Heart right ventricle (tissue), 16 donors: ENCODE measurements at regions not wholly inside any gene's neighbourhood (a gene's known extent, or its start where the extent isn't known, plus 50 kb on each side); places are given as distances from the start of the nearest gene placed in this dataset.
"Not testable (repeated sequence)": the region's sequence is repeated elsewhere in the genome, so short reads cannot be mapped to it uniquely, and the experiment has no call there.

ENCODE experiments used
- ATAC-seq, 8 donors: fragments of 200-7000 bp; cut with Tn5 transposase; one replicate each; pipeline ENCODE4 v1.9.1; 2020; ENCODE audit warnings: mild to moderate bottlenecking in 8 of 8, moderate library complexity in 8 of 8, moderate number of reproducible peaks in 1 of 8
- DNase-seq, 2 donors: peaks; one replicate each; pipeline ENCODE4 v3.0.0-alpha.2; 2020
- H3K27ac ChIP-seq, 10 donors: fragments of 200-600 bp; sonication (generic) in 2 of 10; one replicate each; pipeline versions ENCODE4 v1.5.0 to v1.8.0; 2020 to 2022; ENCODE audit warnings: mild to moderate bottlenecking in 3 of 10
- H3K27me3 ChIP-seq, 7 donors: fragments of 200-600 bp; one replicate each; pipeline ENCODE4 v1.8.0; 2021 to 2022; ENCODE audit warnings: mild to moderate bottlenecking in 2 of 7
- H3K36me3 ChIP-seq, 9 donors: fragments of 200-600 bp; sonication (generic) in 1 of 9; one replicate each; pipeline versions ENCODE4 v1.5.0 to v1.8.0; 2020 to 2022; ENCODE audit warnings: mild to moderate bottlenecking in 2 of 9
- H3K4me1 ChIP-seq, 9 donors: fragments of 200-600 bp; sonication (generic) in 1 of 9; one replicate each; pipeline versions ENCODE4 v1.5.0 to v1.8.0; 2020 to 2022; ENCODE audit warnings: mild to moderate bottlenecking in 4 of 9
- H3K4me3 ChIP-seq, 10 donors: fragments of 200-600 bp; sonication (generic) in 2 of 10; one replicate each; pipeline versions ENCODE4 v1.5.0 to v1.8.0; 2020 to 2022; ENCODE audit warnings: mild to moderate bottlenecking in 7 of 10, moderate library complexity in 2 of 10
- H3K9me3 ChIP-seq, 11 donors: fragments of 200-600 bp in 10 of 11; sonication (generic) in 2 of 11; one replicate each; pipeline versions ENCODE4 v1.5.0 to v1.8.0; 2013 to 2022; ENCODE audit warnings: mild to moderate bottlenecking in 2 of 11, control low read depth in 1 of 11, moderate library complexity in 1 of 11
- WGBS, 2 donors: extraction: QIAGEN DNeasy Blood & Tissue Kit; methylation state at CpG; one replicate each; pipeline ENCODE4 v1.1.7; 2013; ENCODE audit warnings: inconsistent platforms in 1 of 2; 5-methylcytosine and 5-hydroxymethylcytosine counted together
- intact Hi-C, 10 donors: fragments of 100-400 bp; cut with DNase I; formaldehyde crosslinking; loops; one replicate each; pipeline versions ENCODE4 v1.11.1 to v1.14.2; 2022
- TF ChIP-seq, protein P1 (sequence below), 9 donors: fragments of 200-600 bp; sonication (generic) in 2 of 9; IDR thresholded peaks; one replicate each; pipeline versions ENCODE4 v1.5.0 to v1.8.0; 2021 to 2022; ENCODE audit warnings: antibody characterized with exemption in 9 of 9, mild to moderate bottlenecking in 5 of 9, moderate library complexity in 1 of 9
- donor health status: Arrhythmogenic right ventricular cardiomyopathy.
- donor health status: ischemic (EF 13 %, LVEDD 7.1; RV severe dilation, severe dysfunction).
- donor health status: healthy with polysubstance abuse.
- donor health status: DM: no; HTN: yes; CAD: no.
- donor health status: DM: no; HTN: no; CAD: no.
- donor health status: ischemic (EF 25% LVEDD 6.9; RV normal size, moderate dysfunction).
- donor health status: ischemic (EF 25% LVEDD 5.7; RV mildly dilated, moderate dysfunction).
- donor health status: healthy.
- donor health status: DM: yes; HTN: yes; CAD: no.
- donor health status: Ischemic cardiomyopathy.
- donor health status: ischemic (EF 35%, LVEDD 5.7; RV mildly dilated, moderate dysfunction).
- donor health status: nonischemic (EF 11% LVEDD 7.7; RV severe dilation, severe dysfunction).
- donor health status: DM: yes; HTN: yes; CAD: no.
- donor health status: PGD.
- donor health status: ischemic (EF 29% LVEDD 5.4; RV normal size, mild dysfunction).
- donor health status: nonischemic (EF 23%, LVEDD 6.1; RV moderate dilation, normal function).

DNA sequence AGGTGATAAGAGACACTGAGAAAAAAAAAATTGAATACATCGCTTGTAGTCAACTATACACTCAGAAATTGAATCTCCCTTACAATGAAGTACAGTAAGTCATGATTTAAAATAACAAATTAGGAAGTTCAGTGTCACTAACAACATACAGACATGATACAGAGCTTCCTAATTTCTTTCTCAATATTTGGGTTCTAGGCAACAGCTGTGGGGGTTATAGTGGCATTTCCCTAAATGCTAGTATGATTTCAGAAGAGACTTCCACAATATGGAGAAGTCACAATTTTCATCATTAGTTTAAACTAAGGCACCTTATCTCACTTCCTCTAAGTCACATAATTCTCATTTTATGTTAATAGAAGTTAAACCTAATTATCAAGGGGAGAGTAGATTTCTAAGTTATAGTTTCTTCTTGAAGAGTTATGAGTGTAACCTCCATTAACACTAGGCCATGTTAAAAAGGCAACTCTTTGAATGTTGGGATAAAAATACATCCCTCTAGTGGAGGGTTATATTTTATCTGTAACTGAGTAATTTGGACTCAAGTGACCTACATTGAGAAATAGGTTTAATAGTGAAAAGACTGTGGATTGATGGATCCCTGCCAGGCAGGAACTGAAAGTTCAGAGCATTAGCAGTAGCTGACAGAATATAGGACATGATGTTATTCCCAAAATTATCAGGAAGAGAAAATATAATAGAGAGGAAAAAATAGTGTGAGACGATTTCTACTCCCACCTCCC lies 286.0 kb upstream of the SUCLG2 start:
- intact Hi-C loops, result no loop called here
- H3K4me1 ChIP-seq, result peaks cover 0 to 15% (median 0%) of the 10 kb centered on the region in 9 donors
- DNase-seq (peak in 1 of 2 donors; percentile 38), ATAC-seq (peak in 3 of 8 donors; percentile 38 to 74 (median 65))
- H3K9me3 ChIP-seq, result peaks cover 0 to 11% (median 3%) of the 10 kb centered on the region in 11 donors
- TF ChIP-seq, protein P1, sequence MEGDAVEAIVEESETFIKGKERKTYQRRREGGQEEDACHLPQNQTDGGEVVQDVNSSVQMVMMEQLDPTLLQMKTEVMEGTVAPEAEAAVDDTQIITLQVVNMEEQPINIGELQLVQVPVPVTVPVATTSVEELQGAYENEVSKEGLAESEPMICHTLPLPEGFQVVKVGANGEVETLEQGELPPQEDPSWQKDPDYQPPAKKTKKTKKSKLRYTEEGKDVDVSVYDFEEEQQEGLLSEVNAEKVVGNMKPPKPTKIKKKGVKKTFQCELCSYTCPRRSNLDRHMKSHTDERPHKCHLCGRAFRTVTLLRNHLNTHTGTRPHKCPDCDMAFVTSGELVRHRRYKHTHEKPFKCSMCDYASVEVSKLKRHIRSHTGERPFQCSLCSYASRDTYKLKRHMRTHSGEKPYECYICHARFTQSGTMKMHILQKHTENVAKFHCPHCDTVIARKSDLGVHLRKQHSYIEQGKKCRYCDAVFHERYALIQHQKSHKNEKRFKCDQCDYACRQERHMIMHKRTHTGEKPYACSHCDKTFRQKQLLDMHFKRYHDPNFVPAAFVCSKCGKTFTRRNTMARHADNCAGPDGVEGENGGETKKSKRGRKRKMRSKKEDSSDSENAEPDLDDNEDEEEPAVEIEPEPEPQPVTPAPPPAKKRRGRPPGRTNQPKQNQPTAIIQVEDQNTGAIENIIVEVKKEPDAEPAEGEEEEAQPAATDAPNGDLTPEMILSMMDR (IDR thresholded peaks at IDR 0.05), result peak in 1 of 9 donors; percentile 6
- no peak overlapping the region for H3K27ac ChIP-seq
- H3K36me3 ChIP-seq, result no peaks in the 10 kb centered on the region
- no peak overlapping the region for H3K4me3 ChIP-seq
- H3K27me3 ChIP-seq, result no peaks in the 10 kb centered on the region
- WGBS, 2 donors, result 58 to 69% methylated on average over 2 of the region's 2 CpGs

DNA sequence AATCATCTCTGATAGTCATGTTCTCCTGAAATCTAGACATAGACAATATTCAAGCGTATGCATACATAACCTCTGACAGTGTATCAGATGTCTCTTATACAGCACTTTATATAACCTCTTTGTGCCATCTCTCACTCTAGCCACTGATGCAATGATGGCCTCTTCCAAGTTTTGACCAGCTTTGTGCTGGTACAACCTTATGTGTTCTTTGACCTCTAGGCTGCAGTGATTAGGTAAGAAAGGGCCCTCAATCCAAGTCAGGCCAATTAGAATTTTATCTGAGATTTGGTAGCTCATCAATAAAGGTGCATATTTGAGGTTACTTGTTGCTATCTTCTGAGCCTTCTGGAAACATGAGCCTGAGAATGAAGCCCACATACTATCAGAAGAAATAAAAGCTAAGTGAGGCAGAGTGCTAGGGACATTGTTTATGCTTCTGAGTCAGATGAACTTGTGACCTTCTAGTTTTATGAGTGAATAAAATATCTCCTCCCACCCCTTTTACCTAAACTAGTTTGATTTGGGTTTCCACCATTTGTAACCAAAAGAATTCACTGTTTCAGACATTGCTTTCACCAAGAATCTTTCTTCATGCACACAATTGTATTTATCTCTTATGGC lies 283.2 kb upstream of the SUCLG2 start:
- H3K27ac ChIP-seq, result no peak overlapping the region
- no peak for DNase-seq
- H3K36me3 ChIP-seq, result no peaks in the 10 kb centered on the region
- no peak for ATAC-seq
- 60 to 97% methylated on average over 1 of the region's 1 CpG for WGBS, 2 donors
- peaks cover 0 to 22% (median 8%) of the 10 kb centered on the region in 11 donors for H3K9me3 ChIP-seq
- TF ChIP-seq, protein P1 (IDR thresholded peaks at IDR 0.05), result no peak
- H3K27me3 ChIP-seq, result no peaks in the 10 kb centered on the region
- H3K4me1 ChIP-seq, result peaks cover 0 to 15% (median 0%) of the 10 kb centered on the region in 9 donors
- intact Hi-C loops, result no loop called here
- H3K4me3 ChIP-seq, result no peak overlapping the region

DNA sequence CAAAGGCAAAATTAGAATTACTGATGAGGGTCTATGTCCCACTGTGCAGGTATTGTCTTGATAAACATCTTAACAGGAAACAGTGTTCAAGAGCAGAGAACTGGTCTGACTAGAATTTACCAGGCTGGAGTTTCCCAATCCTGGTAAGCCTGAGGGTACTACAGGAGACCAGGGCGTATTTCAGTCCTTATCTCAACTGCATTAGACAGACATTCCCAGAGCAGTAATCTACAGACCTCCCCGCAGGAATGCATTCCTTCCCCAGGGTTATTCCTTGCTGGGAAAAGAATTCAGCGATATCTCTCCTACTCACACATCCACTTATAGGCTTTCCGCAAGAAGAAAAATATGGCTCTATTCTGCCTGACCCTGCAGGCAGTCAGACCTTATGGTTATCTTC lies 276.0 kb upstream of the SUCLG2 start:
- ATAC-seq, H3K27ac ChIP-seq, DNase-seq, H3K4me3 ChIP-seq, H3K4me1 ChIP-seq, H3K36me3 ChIP-seq, intact Hi-C loops, H3K27me3 ChIP-seq: not testable (repeated sequence)
- peaks cover 0 to 22% (median 5%) of the 10 kb centered on the region in 11 donors for H3K9me3 ChIP-seq
- 48 to 52% methylated on average over 4 of the region's 4 CpGs for WGBS, 2 donors

DNA sequence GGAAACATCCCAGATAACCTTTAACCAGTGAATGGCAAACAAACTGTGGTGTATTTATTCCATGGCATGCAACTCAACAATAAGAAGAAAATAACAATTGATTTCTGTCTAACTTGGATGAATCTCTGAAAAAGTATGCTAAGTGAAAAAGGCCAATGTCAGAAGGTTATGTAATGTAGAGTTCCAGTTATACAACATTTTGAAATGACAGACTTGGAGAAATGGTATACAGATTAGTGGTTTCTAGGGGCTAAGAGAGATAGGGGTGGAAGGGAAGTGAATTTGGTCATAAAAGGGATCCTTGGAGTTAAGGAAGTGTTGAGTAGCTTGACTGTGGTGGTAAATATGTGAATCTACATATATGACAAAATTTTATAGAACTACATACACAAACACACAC lies 269.4 kb upstream of the SUCLG2 start:
- DNase-seq (no peak), ATAC-seq (no peak)
- no peaks in the 10 kb centered on the region for H3K36me3 ChIP-seq
- no peak overlapping the region for H3K4me3 ChIP-seq
- peaks cover 0 to 20% (median 0%) of the 10 kb centered on the region in 11 donors for H3K9me3 ChIP-seq
- H3K27ac ChIP-seq, result no peak overlapping the region
- intact Hi-C loops, result no loop called here
- H3K27me3 ChIP-seq, result no peaks in the 10 kb centered on the region
- H3K4me1 ChIP-seq, result no peaks in the 10 kb centered on the region
- TF ChIP-seq, protein P1 (IDR thresholded peaks at IDR 0.05), result no peak

DNA sequence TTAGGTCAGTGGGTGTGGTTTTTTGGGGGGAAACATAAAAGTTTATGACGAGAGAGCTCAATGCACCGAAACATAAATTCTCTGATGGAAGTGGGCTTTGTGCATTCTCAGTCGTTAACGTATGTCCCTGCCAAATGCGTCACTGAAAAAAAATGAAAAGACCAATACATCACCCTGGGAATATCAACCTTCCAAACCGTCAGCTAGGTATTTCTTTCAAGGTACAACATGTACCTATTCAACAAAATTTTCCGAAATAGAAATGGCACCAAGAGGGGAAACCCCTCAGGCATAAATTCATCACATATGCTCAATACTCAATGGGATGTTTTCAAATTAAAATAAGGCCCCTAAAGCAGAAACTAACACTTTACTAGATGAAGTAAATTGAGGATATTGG lies 266.6 kb upstream of the SUCLG2 start:
- H3K4me1 ChIP-seq, result no peaks in the 10 kb centered on the region
- DNase-seq (no peak), ATAC-seq (no peak)
- no peaks in the 10 kb centered on the region for H3K27me3 ChIP-seq
- TF ChIP-seq, protein P1 (IDR thresholded peaks at IDR 0.05), result no peak
- H3K27ac ChIP-seq, result no peak overlapping the region
- H3K36me3 ChIP-seq, result no peaks in the 10 kb centered on the region
- WGBS, 2 donors, result 73 to 92% methylated on average over 7 of the region's 7 CpGs
- H3K4me3 ChIP-seq, result no peak overlapping the region
- H3K9me3 ChIP-seq, result peaks cover 0 to 18% (median 0%) of the 10 kb centered on the region in 11 donors
- intact Hi-C loops, result no loop called here
